HS-5 (cell line): ENCODE measurements at regions not wholly inside any gene's neighbourhood (a gene's known extent, or its start where the extent isn't known, plus 50 kb on each side); places are given as distances from the start of the nearest gene placed in this dataset.
A peak's percentile ranks its signal among the peaks of the same experiment; 100 is the strongest.

Experiments used
- DNase-seq: peaks from one replicate; pipeline ENCODE4 v3.0.0-alpha.2; 2012; ENCODE audit warnings: low read depth

- no peak for DNase-seq
These were observed 50.0 kb upstream of the LCTL start for GRCh38 chr15:66615846-66616245.

- no peak for DNase-seq
These were observed 51.6 kb upstream of the LCTL start for GRCh38 chr15:66617137-66618090.

- peak; percentile 19 for DNase-seq
These were observed 53.5 kb upstream of the LCTL start for GRCh38 chr15:66619152-66619903.

DNA sequence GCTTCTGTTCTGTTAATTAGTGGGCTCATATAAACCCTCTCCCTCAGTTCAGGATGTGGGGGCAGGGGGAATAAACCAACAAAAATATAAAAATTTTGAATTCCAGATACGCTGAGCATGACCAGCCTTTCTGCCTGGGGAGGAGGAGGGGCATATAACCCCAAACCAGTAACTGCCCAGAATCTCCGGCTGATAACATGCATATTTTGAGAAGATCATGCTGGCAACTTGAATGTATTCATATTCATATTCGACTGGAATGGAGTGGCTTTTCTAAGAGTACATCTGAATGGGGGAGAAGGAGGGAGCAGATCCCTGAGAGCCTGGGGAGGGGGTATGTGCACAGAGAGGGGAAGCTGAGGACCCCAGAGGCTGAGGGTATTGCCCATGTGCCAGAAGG is 54.5 kb upstream of the LCTL start:
- DNase-seq = no peak

DNA sequence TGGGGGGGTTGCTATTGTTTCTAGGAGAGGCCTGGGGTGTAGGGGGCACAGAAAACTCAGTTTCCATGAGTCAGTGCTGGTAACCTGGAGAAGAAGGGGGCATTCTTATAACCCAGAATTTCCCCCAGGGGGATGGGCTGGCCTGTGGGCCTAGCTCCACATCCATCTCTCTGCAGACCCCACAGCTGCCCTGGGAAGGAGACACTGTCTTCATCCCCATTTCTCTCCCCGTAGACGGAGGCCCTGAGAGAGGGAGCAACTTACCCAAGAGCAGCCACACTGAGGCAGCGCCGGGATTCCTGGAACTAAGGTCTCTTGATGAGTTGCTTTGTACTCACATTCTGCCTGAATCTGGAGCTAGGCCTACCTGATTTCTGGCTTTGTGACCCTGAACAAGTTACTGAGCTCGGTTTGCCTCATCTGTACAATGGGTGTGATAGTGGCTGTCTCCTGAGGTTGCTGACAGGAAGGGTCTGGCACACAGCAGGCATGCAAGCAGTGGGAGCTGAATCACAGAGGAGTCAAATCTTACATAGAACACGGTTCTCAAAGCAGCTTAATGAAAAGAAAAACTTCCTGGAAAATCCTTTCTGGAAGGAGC is 55.0 kb upstream of the LCTL start:
- no peak for DNase-seq

DNA sequence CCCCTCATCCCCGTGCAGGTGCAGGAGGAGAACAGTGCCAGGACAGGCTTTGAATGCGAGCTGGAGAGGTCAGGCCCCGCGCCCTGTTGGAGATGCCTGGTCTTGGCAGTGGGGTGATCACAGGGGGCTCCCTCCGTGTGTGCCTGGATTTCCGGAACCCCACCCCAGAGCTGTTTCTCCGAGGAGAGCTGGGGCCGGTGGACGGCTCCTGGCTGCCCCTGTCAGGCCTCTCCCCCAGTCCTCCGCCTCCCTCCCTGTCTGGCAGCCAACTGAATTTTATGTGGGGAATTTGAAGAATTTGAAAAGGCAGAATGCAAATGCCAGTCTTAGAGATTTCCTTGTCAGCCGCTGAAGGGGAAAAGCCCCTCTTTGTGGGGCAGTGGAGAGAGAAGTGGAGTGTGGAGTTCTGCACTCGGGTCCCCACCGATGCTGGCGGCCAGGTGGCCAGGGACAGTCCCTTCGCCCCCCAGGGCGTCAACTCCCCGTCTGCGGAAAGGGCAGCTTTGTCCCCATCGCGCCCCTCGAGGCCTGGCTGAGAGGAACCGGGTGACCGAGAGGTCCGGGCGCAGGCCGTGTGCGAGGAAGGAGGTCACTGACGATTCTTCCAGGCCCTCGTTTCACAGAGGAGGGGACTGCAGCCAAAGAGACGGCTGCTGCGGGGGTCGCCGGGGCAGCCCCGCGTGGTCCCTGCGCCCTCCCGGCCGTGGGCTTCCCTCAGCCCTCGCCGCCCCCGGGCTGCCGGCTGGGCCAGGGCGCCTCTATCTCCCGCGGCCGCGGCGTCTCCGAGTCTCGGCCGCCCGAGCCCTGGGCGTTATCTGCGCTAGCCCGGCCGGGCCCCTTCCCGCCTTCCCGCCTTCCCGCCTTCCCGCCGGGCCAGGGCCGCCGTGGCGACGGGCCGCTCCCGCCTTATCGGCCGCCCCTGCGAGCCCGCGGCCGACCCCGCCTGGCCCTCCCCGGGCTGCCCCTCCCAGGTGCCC is 56.0 kb upstream of the LCTL start:
- DNase-seq = no peak

DNA sequence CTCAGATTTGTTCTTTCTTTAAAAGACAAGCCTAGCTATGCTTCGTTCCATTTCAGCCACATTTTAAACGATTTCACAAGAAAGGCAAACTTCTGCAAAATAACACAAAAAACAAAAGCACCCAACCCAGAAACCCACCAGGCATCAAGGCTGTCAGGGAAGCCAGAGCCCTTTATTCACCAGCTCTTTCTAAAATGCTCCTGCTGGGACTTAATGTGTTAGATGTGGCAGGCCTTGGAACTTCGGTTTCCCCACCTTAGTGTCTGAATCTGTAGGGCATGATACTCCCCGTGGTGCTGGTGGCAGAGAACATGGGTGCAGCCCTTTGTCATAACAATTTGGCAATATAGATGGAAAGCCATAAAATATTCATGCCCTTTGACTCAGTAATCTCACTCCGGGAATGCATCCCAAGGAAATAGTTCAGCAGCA is 56.8 kb upstream of the LCTL start:
- DNase-seq = no peak

DNA sequence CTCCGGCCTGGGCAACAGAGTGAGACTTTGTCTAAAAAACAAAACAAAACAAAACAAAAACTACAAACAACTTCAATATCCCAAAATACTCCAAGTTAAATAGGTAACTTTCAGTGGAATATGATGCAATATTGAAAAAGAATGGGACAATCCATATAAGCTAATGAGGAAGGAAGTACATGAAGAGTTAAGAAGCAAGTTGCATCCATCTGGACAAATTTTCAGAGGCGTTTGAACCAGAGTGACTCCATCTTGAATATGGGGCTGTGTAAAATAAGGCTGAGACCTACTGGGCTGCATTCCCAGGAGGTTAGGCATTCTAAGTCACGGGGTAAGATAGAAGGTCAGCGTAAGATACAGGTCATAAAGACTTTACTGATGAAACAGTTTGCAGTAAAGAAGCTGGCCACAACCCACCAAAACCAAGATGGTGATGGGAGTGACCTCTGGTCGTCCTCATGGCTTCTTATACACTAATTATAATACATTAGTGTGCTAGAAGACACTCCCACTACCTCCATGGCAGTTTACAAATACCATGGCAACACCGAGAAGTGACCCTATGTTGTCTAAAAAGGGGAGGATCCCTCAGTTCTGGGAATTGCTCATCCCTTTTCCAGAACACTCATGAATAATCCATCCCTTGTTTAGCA is 58.1 kb upstream of the LCTL start:
- no peak for DNase-seq

- DNase-seq = no peak
These were observed 59.7 kb upstream of the LCTL start for GRCh38 chr15:66625531-66625930.

DNA sequence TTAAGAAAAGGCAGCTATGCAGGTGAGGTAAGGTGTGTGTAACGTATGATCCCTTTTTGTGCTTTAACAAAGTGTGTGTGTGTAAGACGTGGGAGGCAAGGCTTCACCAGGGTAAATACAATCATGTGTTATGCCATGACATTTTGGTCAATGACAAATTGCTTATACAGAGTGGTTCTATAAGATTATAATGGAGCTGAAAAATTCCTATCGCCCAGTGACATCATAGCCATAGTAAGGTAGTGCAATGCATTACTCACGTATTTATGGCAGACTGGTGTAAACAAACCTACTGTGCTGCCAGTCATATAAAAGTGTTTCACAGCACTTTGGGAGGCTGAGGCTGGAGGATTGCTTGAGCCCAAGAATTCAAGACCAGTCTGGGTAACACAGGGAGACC is 60.2 kb upstream of the LCTL start:
- DNase-seq = no peak

- no peak for DNase-seq
These were observed 63.4 kb upstream of the LCTL start for GRCh38 chr15:66628976-66629723.

GRCh38 chr15:66629817-66630576 is 64.2 kb upstream of the LCTL start:
- no peak for DNase-seq

- DNase-seq = no peak
These were observed 65.1 kb upstream of the LCTL start for GRCh38 chr15:66630801-66631351.

GRCh38 chr15:66631616-66632263 is 65.9 kb upstream of the LCTL start:
- DNase-seq = no peak

DNA sequence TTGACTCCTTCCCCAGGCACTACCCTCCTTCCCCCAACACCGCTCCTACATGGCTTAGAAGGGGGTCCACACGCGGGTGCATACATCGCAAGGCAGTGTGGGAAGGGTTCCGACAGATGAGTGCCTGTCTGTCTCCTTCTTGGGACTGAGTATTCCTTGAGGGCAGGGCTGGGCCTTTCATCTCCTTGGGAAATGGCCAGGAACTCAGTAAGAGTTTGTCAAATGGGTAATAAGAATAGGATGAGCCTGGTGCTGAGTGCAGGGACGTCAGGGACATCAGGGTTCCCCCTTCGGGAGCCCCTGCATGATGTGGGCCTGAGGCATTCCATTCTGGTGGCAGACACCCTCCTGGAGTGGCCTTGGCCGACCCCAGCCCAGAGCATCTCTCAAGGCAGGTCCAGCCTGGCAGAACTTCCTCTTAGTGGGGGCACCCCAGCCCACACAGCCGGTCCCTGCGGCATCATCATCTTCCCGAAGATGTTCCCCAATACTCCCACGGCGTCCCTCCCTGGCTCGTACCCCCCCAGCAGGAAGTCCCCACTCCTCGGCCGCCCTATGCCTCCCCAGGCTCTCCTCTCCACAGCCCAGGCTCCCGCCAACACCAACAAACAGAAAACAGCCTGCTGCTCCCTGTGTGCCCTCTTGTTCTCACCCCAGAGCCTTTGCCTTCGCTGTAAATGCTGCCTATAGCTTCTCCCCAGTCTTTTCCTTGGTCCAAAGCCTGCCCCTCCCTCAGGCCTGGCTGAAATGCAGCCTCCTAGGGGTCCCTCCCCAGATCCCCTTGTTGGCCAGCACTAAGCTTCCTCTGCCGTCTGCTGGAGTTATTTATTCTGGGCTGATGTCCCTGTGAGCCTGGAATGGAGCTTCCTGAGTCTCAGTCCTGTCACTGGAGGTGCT is 67.5 kb upstream of the LCTL start:
- no peak for DNase-seq

DNA sequence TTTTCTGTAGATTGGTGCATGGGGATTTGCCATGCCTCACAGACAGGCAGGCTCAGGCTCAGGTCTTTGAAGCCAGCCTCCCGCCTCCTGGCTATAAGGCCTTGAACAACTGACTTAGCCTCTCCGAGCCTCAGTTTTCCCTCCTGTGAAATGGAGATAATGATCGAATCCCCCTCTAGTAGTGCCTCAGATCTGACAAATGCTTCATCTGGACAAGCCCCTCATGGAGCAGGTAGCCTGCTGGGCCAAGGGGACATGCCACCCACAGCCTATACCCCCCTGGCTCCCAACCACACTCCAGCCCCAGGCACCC is 68.1 kb upstream of the LCTL start:
- DNase-seq = no peak

GRCh38 chr15:66634540-66634939 is 67.5 kb upstream of the SMAD6 start:
- no peak for DNase-seq

GRCh38 chr15:66635006-66635405 is 67.0 kb upstream of the SMAD6 start:
- DNase-seq = no peak
